Cerebellar nuclear complex (tissue), 1 donor: ENCODE measurements at regions not wholly inside any gene's neighbourhood (a gene's known extent, or its start where the extent isn't known, plus 50 kb on each side); places are given as distances from the start of the nearest gene placed in this dataset.
A peak's percentile ranks its signal among the peaks of the same experiment; 100 is the strongest.

Source experiments
- DNase-seq, 2 experiments: peaks; one replicate each; lab custom pipeline; 2025; lab: John Stamatoyannopoulos, UW

DNA sequence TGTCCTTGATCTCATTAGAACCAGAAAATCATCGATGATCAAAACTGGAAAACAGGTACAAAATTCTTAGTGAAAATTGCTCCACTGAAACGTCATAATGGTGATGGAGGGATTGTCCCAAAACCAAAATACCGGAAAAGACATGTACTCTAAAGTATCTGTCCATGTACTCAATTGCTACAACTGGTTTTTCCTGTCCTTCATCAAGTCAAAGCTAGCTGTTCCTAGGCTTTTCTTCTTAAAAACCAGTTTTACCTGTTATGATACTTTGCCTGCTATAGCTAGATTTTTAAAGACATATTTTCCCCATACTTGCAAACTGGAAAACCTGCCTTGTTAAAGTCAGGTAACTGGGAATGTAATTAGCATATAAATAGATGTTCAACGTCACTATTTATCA is 50.5 kb upstream of the LRRC1 start:
- DNase-seq = no peak

DNA sequence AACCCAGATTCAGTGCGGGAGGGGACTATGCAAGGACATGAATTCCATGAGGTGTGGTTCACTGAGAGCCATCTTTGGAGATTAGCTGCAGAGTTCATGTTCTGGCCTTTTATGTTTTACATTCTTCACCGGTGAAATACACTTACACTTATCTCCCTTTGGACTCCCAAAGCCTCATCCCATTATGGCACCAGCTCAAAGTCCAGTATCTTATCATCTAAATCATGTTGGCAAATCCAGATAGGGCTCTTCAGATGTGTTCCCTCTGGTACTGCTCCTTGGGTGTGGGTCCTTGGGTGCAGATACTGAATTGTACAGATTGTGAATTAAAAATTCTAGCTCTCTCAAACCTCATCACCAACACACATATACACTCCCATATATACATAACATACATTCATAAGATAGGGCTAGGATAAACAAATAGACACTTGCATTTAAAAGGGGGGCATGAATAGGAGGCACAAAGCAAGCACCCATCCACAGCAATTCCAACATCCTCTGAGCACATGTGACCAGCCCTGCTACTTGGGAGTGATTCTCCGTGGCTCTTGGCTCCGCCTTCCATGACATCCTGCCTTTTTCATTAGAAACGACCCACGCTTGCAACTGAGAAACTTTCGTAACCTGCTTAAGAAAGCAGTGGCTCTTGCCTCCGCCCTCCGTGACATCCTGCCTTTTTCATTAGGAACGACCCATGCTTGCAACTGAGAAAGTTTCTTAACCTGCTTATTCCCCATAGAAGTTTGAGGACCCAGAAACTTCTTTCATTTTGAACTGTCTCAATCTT is 53.6 kb upstream of the LRRC1 start:
- DNase-seq = no peak

DNA sequence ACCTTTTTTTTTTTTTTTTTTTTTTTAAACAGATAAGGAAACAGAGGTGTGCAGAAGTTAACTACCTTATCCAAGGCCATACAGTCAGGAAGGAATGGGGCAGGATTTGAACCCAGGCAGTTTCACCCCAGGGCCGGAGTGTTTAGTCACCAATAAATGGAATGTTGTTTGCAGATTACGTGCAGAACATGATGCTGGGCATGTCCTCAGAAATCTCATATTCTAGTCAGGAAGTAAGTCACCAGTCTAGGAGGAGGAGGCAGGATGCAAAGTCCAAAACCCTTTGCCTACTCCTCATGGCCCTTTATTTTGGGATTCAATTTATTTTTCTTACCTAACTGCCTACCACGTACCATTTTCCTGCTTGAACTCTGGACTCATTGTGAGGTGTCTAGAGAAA is 57.1 kb upstream of the LRRC1 start:
- no peak for DNase-seq

DNA sequence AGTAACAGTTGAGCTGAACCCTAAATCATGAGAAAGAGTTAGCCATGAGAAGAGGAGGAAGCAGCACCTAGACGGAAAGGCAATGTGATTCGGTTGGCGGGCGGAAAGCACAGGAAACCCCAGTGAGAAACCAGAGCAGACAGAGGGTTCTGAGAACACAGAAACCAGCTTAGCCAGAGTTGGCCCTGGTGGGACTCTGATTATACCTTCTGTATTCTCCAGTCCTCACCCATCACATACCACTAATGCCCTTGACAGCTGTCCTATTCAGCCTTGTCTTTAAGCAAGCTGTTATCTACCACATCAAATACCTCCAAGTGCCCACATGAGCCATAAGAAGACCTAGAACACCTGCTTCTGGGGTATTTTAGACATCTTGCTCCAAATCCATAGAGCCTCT is 58.9 kb upstream of the LRRC1 start:
- no peak for DNase-seq

DNA sequence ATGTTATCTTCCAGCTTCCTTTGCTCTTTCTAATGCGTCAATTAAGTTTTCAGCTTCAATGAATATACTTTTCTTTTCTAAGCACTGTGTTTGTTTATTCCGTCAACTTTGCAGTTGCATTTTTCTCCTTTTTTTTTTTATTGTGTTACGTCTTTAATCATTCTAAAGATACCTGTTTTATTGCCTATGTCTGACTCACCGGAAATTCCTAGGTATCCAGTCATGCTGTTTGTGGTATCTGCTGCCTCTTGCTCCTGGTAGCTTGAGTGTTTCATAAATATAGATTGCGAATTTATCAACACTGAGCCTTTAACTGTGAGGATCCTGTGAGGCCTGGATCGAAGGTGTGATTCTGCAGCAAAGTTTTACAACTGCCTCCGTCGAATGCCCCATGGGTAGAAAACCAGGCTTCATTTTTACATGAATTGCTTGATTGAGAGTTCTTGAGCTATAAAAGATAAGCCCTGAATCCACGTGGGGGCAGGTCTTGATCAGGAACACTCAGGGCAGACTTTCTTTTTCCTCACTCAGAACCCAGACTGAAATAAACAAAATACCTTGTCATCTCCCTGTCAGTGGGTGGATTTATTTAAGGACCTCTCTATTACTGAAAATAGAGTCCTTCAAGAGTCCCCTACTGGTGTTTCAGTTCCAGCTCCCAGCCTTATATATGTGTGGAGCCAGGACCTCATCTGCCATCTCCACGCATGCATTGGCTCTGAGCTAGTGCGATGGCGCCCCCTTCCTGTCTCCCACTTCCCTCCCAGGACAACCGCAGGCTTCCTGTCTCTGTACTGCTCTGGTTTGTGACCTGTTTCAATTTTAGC is 60.1 kb upstream of the LRRC1 start:
- DNase-seq = no peak

DNA sequence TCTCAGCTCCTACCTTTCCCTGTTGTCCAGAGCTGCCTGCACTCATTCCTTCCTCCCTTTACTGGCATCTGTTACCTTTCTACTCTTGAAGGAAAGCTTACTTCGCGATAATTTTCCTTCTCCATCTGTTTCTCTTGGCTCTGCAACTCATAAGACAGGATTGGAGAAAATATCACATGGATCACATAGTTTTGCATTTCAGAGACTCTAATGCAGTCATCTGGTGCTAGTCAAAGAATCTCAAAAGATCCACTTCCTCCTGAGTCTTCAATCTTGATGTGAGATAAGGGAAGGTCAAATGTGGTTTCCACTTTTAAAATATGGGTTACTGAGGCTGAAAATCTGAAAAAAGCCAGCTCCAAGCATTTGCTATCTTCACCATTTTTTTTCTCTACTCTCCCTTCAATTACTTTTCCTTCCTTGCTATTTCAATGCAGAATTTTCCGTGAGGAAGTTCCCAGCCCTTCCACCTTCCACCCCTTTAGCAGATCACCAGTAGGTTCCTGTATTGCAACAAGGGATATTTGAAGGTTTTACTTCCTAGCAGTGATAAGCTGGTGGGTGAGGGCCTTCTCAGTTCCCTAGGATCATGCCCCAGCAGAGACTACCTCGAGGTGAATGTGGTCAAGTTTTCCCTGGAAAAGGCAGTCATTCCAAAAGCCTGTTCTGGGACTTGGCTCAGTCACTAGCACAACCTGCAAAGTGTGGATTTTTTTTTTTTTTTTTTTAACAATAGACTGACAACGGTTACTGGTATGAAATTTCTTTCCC is 62.8 kb upstream of the LRRC1 start:
- no peak for DNase-seq

DNA sequence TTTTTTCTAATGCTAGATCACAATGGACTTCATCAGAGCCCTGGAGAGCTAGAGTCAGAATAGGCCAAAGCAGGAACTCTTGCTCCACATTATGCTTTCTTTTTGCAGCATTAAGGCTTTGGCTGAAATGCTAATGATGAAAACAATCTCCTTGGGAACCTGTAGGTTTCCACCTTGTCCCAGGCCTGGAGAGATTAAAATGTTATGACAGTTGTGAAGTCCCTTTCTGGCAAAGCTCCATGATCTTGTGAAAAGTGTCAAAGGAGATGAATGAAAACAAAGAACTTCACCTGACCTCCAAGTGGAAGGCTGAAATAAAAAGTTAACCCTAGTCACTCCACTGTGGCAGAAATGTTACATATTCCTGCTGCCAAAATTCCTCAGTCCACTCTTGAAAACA is 64.0 kb upstream of the LRRC1 start:
- no peak for DNase-seq

DNA sequence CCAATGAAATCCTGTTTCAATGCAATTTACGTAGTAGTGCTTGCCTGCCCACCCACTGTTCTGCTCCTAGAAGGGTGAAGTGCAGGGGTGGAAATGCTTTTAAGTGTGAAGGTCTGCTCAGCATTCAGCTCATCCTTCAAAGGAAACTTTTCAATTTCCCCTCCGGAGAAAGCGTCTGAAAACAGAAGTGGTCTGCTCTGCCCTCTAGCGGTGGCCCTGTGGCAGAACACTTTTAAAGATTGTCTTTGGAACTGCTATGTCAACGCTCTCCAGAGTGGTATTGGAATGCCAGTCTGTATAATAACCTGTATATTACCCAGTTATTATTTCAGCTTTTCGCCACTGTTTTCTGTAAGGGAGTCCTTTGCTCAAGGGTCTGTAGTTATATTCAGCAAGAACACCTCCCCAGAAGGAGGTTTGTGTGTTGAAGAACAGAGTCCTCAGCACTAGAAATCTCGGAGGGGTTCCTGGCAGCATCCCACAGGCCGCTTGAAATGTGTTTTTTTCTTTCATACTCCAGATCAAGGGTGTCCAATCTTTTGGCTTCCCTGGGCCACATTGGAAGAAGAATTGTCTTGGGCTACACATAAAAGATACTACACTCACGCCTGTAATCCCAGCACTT is 63.1 kb upstream of the KLHL31 start:
- DNase-seq = no peak

DNA sequence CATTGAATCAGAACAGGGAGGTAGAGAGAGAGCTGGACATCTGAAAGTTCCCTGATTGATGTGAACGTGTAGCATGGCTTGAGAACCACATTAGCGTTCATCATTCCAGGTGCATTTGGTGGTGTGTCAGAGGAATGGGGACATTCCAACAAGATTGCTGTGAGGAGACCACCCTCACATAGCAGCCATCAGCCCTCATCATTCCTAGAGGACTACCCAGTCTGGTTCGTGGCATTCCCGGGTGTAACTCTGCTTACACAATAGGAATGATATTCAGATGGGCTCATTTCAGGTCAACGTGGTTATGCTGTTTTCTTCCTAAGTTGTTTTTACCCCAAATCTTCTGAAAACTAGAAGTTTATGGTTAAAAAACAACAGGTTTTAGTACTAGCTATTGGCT is 62.2 kb upstream of the KLHL31 start:
- no peak for DNase-seq

DNA sequence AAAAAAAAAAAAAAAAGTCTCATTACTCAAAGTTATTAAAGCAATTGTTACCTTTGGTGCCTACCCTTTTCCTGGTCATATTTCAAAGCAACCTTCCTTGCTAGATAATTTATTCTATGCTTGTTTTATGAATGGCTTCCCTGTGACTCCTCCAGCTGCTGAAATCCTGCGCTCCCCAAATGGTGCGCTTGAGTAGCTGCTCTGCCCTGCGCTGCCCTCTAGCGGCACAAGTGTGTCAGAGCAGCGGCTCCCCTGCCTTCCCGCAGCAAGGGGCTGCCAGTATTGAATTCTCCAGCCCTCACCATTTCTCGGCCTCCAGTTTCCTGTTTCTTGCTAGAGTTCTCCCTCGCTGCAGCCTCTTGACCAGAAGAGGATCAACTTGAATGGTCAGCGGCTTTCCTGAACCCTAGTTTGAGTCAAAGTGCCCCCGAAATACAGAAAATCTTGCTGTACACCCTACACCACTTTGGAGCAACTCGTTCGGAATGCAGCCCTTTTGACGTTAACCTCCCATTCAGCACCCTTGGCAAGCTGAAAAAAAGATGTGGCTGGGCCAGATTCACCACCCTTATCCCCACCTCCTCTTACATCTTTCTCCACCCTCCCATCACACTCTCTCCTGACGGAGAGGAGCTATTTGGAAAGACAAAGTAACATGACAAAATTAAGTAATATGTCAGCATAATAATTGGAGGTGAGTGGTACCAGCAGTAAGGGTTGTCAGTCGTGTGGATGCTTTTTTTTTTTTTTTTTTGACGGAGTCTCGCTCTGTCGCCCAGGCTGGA is 60.4 kb upstream of the KLHL31 start:
- DNase-seq = no peak

DNA sequence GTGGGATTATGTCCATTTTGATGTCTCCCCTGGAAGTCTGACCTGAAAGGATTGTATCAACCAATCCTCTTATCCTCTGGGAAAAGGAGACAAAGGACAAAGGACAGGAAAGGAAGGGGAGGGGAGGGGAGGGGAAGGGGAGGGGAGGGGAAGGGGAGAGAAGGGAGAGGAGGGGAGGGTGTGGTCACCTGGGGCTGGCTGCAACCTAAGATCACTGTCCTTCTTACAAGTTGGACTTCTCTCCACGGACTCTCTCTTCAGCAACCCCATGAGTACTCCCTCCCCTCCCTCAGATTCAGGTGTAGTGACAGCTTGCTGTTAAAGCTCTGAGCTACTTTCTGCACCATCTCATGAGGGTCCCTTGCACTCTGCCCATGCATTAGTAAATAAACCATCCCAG is 58.9 kb upstream of the KLHL31 start:
- DNase-seq = no peak

DNA sequence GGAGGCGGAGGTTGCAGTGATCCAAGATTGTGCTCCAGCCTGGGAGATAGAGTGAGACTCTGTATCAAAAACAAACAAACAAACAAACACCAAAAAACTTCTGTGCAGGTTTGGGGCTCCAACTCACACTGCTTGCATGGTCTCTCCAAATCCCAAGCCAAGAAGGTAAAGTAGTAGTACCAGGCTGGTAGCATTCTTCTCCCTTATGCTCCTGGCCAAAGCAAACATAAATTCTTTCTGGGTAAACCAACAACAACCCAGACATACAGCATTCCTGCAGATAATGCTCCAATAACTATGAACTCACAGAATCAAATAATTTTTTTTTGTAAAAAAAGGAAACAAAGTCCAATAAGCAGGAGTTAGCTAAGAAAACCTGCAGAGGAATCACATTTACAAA is 57.8 kb upstream of the KLHL31 start:
- DNase-seq = no peak

DNA sequence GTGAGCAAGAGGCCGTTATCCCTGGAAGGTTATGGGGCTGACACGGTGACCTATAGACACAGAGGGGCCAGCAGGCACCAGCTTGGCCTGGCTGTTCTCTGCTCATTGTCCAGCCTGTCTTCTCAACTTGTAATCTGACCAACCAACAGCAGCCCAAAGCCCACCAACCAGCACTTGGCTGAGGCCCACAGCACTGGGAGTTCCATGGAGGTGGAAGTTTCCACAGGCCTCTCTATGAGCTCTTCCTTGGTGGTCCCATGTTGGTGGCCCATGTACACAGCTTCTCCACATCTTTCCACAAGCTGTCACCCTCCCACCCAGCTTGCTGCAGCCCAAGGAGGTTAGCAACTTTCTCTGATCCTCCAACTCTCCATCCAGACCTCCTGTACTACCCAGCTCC is 56.2 kb upstream of the KLHL31 start:
- DNase-seq = no peak

DNA sequence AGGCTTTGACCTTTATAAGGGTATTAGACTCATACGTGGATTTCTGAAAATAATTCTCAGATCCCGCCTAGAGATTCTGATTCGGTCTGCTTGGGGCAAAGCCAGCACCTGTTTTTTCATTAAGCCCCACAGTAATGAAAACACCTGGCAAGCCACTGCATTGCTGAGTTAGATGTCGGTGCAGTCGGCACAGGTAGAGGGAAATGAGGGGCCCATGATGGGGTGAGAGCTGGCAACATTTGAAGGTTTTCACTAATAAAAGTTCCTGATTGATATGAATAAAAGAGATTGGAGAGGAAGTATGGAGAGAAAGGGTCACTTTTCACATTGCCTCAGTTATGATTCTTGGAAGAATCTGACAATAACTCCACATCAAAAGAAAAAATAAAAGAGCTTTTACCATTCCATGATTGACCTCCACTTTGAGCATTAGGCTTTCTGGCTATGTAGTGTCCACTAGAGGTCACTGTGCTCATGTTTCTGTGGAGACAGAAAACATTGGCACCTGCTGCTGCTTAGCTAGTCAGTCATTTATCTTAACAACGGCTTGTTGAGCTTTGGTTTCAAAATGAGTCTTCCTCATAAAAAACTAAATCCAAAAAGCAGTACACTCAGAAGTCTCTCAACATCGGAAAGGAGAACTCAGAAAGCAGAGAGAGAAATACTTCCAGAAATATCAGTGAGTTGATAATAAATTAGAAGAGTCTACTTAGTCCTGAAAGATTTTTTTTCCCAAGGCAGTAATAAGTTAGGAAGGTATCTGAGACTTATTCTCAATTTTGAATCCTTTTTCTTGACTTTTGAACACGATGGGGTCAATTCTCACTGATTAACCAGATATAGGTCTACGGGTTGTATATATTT is 53.3 kb upstream of the KLHL31 start:
- DNase-seq = peak; percentile 3 to 33

DNA sequence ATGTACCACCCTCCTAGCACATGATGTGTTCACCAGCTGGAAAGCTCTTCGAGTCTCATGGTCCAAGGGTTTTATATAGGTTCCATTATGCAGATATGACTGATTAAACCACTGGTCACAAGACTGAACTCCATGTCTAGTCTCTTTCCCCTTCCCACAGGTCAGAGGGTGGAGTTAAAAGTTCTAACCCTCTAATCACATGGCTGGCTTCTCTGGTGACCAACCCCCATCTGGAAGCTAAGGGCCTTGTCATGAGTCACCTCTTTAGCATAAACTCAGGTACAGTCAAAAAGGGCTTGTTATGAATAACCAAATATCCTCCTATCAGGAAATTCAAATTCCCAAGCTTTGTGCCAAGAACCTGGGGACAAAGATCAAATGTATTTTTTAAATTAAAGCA is 52.0 kb upstream of the KLHL31 start:
- no peak for DNase-seq

DNA sequence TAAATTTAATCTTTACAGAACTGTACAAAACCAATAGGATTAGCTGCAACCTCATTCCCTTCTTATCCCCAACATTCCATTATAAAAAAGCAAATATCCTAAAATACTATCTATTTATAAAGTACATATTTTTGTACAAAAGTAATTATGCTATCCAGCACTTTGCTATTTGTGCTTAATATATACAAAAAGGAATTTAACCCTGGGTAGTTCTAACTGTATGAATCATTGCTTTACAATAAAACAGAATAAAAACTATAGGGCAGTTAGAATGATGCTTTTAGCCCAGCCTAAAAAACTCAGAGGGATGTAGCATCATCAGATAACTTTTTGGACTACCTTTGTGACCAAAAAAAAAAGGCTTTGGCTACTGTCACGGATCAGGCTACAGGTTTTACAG is 49.9 kb upstream of the KLHL31 start:
- DNase-seq = no peak
